Activated CD4-positive, alpha-beta T cell treated with anti-CD3 and anti-CD28 coated beads, Interleukin-2, amount 50 U/mL, for 16 hours (primary cell): ENCODE measurements at regions not wholly inside any gene's neighbourhood (a gene's known extent, or its start where the extent isn't known, plus 50 kb on each side); places are given as distances from the start of the nearest gene placed in this dataset.
"Not testable (repeated sequence)": the region's sequence is repeated elsewhere in the genome, so short reads cannot be mapped to it uniquely, and the experiment has no call there.

Source experiments
- DNase-seq: peaks from one replicate; pipeline ENCODE4 v3.0.0-alpha.2; 2020

- no peak for DNase-seq
Observed at GRCh38 chr1:163583661-163584181, 262.0 kb downstream of the NUF2 start.

- DNase-seq = no peak
Observed at GRCh38 chr1:163585796-163586195, 264.0 kb downstream of the NUF2 start.

- DNase-seq = no peak
Observed at GRCh38 chr1:163588796-163589195, 267.0 kb downstream of the NUF2 start.

GRCh38 chr1:163589735-163590134 is 268.0 kb downstream of the NUF2 start:
- no peak for DNase-seq

GRCh38 chr1:163591131-163591530 is 269.4 kb downstream of the NUF2 start:
- not testable (repeated sequence) for DNase-seq

GRCh38 chr1:163592623-163593022 is 270.9 kb downstream of the NUF2 start:
- DNase-seq = not testable (repeated sequence)

GRCh38 chr1:163596106-163596505 is 274.4 kb downstream of the NUF2 start:
- DNase-seq = not testable (repeated sequence)

- no peak for DNase-seq
Observed at GRCh38 chr1:163596541-163597258, 274.9 kb downstream of the NUF2 start.

GRCh38 chr1:163604321-163604720 is 282.6 kb downstream of the NUF2 start:
- no peak for DNase-seq

- no peak for DNase-seq
Observed at GRCh38 chr1:163604896-163605295, 283.1 kb downstream of the NUF2 start.

- no peak for DNase-seq
Observed at GRCh38 chr1:163608979-163609378, 287.2 kb downstream of the NUF2 start.

GRCh38 chr1:163609858-163610257 is 288.1 kb downstream of the NUF2 start:
- no peak for DNase-seq

GRCh38 chr1:163610486-163610885 is 288.7 kb downstream of the NUF2 start:
- no peak for DNase-seq

- no peak for DNase-seq
Observed at GRCh38 chr1:163614361-163614760, 292.6 kb downstream of the NUF2 start.

GRCh38 chr1:163628034-163628773 is 306.4 kb downstream of the NUF2 start:
- no peak for DNase-seq

GRCh38 chr1:163632269-163632668 is 310.5 kb downstream of the NUF2 start:
- no peak for DNase-seq

GRCh38 chr1:163633366-163633765 is 311.6 kb downstream of the NUF2 start:
- no peak for DNase-seq

- not testable (repeated sequence) for DNase-seq
Observed at GRCh38 chr1:163645676-163646075, 323.9 kb downstream of the NUF2 start.

- DNase-seq = no peak
Observed at GRCh38 chr1:163650624-163651023, 328.9 kb downstream of the NUF2 start.

- no peak for DNase-seq
Observed at GRCh38 chr1:163652441-163652840, 330.7 kb downstream of the NUF2 start.

GRCh38 chr1:163655565-163655964 is 333.8 kb downstream of the NUF2 start:
- DNase-seq = no peak

GRCh38 chr1:163656095-163656759 is 334.5 kb downstream of the NUF2 start:
- no peak for DNase-seq

- DNase-seq = no peak
Observed at GRCh38 chr1:163657719-163658118, 336.0 kb downstream of the NUF2 start.

- DNase-seq = no peak
Observed at GRCh38 chr1:163661391-163661790, 339.6 kb downstream of the NUF2 start.
